ENCODE measurements at regions not wholly inside any gene's neighbourhood (a gene's known extent, or its start where the extent isn't known, plus 50 kb on each side); places are given as distances from the start of the nearest gene placed in this dataset.
"Not testable (repeated sequence)": the region's sequence is repeated elsewhere in the genome, so short reads cannot be mapped to it uniquely, and the experiment has no call there.

DNA sequence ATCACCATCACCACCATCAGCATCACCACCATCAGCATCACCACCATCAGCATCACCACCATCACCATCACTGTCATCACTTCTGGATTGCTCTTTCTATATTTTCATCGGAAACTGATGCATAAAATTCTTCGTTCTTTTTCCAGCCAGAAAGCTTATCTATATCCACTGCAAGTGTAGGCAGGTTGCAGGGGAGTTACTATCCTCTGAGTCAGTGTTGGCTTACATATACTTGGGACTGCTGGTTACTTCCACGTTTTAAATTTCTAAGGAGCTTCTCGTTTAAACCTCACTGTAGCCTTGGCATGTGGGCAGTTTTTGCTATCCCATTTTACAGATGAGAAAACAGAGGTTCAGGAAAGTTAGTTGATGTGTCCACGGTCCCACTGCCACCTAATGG, 66.1 kb downstream of the FOXL3 start:
- DNase-seq (ENCODE audit: extremely low read depth, low read depth, low spot score): no peak

DNA sequence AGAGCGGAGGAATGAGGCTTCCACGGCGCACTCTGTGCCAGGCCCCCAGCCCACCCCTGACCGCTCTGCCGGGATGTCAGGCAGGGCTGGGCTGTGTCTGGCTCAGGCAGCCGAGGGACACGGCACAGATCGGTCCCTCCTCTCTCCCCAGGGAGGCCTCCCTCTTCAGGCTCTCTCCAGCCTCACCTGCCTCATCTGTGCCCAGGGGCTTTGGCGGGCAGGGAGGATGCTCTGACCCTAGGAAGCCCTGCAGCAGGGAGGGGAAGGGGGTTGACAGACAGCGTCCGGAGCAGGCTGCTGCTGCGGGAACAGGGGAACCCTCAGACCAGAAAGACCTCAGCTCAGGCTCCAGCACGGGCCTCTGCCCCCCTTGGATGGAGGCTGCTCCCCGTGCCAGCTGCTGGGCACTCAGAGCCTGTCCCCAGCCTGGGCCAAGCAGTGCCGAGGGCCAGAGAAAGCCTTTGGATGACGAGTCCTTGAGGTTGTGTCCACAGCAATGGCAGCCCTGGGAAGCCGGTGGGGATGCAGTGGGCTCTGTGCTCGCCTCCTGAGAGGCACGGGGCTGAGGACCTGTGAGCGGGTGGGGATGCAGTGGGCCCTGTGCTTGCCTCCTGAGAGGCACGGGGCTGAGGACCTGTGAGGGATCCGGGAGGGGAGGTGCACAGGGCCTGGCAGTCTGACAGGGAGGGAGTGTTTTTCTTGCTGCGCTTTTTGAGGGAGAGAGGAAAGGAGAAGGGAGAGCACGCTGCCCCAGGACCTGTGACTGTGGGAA, 66.9 kb downstream of the FOXL3 start:
- DNase-seq (ENCODE audit: extremely low read depth, low read depth, low spot score): no peak

DNA sequence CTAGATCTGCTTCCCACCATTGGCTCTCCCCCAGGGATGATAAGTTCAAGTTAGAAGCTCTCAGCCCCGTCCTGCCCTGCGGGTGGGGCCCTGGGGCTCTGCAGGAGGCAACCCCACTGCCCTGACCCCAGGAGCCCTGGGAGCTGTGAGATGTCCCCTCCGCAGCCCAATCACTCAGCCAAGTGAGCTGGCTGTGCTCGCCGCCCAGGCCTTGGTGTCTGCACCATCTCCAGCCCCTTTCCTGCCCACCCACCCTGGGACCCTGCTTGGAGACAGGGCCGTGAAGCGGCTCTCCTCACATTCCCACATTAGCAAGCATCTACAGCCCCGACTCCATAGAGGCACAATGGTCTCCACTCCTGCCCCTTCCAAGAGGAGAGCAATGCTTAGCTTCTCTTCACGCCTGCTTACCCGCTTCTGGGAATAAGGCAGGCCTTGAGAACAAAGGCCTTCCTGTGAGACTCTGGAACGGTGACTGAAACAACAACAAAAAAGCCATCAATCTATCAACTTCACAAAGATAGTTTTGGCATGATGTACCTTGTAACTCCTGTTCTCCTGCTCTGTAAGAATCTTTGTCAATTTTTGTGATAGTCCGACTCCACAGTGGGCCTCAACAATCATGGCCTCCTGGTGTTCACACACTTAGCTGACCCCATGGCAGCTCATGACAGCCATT, 67.7 kb downstream of the FOXL3 start:
- no peak for DNase-seq (ENCODE audit: extremely low read depth, low read depth, low spot score)

DNA sequence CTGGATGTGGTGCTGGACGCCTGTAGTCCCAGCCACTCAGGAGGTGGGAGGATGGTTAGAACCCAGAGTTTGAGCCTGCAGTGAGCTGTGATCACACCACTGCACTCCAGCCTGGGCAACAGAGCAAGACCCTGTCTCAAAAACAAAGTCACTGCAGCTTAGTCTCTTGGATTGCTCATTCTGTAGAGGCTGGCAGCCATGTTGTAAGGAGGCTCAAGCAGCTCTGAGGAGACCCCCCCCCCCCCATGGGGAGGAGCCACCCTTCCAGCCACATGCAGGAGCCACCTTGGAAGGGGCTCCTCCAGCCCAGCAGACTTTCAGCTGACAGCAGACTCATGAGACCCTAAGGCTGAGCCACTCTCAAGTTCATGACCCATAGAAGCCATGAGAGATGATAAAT, 68.4 kb downstream of the FOXL3 start:
- no peak for DNase-seq (ENCODE audit: extremely low read depth, low read depth, low spot score)

DNA sequence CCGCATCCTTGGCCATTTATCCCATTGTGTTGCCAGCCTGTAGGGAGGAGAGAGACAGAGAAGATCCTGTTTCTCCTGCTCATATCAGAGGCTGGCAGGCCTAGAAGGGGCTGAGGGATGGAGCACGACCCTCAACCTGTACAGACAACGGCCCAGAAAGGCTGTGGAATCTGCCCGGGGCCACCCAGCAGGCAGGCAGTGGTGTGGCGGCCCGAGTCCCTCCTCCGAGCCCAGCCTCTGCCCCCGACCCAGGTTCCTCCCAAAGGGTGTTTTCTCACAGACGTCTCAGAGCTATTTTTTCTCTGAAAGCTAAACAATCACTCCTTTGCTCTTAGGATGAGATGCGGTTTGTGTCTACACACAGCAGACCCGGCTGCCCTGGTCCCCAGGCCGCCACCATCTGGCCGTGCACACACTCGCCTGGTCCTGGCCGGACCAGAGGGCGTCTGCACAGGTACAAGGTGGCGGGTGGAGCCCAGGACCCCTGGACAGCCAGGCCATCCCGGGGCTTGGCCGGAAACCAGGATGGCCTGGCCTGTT, 69.3 kb downstream of the FOXL3 start:
- DNase-seq (ENCODE audit: extremely low read depth, low read depth, low spot score): no peak

DNA sequence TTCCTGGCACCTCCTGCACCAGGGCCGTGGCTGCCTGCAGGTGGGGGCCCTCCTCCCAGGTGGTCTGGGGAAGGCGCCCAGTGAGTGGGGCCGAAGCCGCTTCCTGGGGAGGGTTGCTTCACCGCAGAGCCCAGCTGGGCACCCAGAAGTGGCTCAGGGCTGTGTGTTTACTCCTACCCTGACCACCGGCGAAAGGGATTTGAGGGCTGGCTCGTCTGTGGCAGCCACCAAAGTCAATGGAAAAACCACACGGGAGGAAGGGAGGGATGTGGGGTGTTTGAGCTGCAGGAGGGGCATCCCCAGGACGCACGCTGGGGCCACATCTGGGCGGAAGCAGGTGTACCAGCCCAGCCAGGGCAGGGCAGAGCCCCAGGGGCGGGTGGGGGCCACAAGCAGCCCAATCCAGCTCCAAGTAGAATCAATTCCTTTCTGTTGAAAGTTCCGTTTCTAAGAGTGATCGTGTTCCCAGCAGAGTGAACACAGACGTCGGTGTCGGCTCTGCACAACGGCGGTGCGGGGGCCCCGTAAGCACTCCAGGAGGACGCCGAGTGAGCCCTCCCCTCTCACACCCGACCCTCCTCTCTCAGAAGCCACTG, 69.9 kb downstream of the FOXL3 start:
- no peak for DNase-seq (ENCODE audit: extremely low read depth, low read depth, low spot score)

DNA sequence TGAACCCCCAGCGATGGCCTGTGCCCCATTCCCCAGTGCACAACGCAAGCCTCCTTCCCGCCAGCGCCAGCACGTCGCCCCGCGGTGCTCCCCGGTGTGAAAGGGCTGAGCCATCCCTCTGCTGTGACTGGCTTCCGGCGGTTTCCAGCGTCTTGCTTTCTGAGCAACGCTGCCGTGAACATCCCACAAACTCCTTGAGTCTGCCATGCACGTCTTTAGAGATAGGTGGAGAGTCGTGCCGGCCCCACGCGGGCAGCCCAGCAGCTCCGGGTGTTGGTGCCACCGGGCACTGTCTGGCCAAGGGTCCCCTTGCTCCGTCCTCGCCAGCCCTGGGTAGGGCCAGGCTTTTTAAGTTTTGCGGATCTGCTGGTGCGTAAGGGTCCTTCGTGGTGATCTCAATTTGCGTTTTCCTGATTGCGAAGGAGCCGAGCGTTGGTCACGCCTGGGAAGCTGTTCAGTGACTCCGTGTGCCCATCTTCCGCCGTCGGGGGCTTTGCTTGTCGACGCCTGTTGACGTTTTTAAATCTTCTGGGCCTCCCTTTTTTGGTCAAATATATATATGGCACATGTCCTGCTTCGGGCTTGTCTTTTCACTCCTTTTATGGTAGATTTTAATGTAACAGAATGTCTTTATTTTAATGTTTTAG, 70.6 kb downstream of the FOXL3 start:
- no peak for DNase-seq (ENCODE audit: extremely low read depth, low read depth, low spot score)

DNA sequence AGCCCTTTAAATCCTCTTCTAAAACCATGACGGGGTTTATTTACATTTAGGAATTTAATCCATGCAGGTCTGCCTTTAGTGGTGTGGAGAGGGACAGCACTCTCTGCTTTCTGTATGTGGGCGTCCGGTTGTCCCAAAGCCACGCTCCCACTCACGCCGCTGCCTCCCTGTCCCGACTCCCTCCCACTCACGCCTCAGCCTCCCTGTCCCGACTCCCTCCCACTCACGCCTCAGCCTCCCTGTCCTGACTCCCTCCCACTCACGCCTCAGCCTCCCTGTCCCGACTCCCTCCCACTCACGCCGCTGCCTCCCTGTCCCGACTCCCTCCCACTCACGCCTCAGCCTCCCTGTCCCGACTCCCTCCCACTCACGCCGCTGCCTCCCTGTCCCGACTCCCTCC, 71.2 kb downstream of the FOXL3 start:
- not testable (repeated sequence) for DNase-seq (ENCODE audit: extremely low read depth, low read depth, low spot score)

DNA sequence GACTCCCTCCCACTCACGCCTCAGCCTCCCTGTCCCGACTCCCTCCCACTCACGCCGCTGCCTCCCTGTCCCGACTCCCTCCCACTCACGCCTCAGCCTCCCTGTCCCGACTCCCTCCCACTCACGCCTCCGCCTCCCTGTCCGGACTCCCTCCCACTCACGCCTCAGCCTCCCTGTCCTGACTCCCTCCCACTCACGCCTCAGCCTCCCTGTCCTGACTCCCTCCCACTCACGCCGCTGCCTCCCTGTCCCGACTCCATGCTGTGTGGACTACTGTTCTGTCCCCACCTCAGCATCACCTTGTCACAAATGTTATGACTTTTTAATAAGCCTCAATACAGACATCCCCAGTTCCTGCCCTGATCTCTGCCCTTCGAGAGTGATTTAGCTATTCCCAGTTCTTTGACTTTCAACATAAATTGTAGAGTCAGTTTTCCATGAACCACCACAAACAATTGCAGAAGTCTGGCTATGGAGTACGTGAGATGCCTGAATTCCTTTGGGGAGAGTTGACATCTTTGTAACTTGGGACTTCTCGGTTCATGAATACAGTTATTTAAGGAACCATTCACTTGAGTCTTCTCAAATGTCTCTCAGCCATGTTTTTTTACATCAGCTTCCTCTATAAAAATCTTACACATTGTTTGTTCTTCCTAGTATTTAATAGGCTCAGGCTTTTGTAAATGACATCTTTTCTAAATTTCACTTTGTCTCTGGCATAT, 71.9 kb downstream of the FOXL3 start:
- DNase-seq (ENCODE audit: extremely low read depth, low read depth, low spot score): no peak

DNA sequence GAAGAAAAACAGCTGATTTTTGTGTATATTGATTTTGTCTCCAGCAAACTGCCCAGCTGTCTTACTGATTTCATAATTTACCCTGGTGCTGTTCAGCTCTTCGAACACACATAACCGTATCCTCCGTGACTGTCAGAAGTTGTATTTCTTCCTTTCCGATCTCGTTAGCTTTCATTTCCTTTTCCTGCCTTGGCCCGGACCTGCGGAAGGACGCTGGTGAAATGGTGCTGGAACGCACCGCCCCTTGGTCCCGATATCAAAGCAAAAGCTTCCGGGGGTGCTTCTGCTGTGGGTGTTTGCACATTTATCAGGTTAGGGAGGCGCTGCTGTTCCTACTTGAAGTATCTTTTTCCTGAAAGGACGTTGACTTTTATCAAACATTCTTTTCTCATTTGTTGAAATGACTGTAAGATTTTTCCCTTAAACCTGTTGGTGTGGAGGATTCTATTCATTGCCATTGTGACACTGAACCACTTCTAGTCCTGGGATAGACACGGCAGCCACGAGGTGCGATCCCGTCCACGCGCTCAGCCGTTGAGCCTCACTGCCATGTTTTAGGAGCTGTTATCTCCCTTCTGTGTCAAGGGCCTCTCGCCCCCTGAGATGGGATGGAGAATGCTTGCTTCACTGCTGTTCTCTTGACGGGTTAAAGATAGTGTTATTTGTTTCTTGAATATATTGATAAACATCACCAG, 72.6 kb downstream of the FOXL3 start:
- DNase-seq (ENCODE audit: extremely low read depth, low read depth, low spot score): no peak

DNA sequence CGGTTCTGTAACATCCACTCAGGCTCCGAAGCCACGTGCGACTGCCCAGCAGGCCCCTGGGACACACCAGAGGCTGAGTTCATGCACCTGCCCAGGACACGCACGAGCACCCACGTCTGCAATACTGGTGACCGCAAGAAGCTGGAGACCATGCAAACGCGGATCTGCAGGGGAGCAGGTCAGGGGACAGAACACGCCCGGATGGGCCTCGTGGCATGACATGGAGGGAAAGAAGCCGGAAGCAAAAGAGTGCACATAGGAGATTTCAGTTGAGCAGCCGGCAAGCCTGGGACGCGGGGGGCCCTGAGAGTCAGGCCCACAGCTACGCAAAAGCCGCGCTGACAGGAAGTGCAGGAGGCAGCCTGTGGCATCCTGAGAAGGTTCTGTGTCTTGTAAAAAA, 73.7 kb downstream of the FOXL3 start:
- no peak for DNase-seq (ENCODE audit: extremely low read depth, low read depth, low spot score)

DNA sequence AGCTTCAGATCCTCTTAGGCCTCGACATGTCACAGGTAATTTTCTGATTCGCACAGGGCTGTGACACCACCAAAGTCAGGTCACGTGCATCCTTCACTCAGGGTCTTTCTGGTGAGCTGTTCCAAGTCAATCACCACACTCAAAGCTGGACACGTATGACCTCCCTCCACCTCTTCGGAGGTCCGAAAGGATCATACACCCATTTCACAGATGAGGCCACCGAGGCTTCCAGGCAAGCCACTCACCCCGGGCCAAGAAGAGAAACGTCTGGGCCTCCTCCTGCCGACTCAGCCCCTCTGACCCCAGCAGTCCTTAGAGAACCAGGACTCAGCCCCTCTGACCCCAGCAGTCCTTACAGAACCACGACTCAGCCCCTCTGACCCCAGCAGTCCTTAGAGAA, 74.6 kb downstream of the FOXL3 start:
- DNase-seq (ENCODE audit: extremely low read depth, low read depth, low spot score): no peak

DNA sequence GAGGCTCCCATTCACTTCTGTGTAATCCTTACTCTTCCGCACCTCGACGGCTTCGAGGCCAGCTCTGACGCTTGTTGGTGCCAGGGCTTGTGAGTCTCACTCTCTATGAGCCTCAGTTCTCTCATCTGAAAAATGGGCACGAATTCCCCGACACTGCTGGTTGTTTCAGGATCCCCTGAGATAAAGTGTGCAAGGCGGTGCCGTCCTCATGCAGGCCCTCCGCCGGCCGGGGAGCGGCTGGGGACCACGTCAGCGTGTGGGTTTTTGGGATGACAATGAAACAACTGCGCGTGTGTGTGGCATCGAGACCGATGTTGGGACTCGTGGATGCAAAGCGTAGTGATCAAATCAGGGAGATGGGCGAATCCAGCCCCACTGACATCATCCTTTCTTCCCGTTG, 75.6 kb downstream of the FOXL3 start:
- DNase-seq (ENCODE audit: extremely low read depth, low read depth, low spot score): no peak

DNA sequence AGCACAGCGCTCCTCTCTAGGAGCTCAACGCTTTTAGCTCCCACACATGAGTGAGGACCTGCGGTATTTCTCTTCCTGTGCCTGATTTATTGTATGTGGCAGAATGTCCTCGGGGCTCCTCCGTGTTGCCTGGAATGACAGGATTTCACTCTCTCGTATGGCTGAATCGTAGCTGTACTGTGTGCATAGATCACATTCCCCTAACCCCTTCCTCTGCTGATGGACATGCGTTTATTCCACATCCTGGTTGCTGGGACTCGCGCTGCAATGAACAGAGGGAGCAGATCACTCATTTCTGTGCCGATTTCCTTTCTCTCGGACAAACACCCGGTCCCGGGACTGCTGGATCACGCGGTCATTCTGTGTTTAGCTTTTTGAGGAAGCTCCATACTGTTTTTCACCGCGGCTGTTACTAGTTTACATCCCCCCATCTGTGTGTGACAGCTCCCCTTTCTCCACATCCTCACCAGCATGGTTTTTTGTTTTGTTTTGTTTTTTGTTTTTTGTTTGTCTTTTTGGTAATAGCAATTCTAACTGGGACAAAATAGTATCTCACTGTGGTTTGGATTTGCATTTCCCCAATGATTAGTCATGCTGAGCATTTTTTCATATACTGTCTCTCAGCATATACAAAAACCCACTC, 76.3 kb downstream of the FOXL3 start:
- DNase-seq (ENCODE audit: extremely low read depth, low read depth, low spot score): no peak

DNA sequence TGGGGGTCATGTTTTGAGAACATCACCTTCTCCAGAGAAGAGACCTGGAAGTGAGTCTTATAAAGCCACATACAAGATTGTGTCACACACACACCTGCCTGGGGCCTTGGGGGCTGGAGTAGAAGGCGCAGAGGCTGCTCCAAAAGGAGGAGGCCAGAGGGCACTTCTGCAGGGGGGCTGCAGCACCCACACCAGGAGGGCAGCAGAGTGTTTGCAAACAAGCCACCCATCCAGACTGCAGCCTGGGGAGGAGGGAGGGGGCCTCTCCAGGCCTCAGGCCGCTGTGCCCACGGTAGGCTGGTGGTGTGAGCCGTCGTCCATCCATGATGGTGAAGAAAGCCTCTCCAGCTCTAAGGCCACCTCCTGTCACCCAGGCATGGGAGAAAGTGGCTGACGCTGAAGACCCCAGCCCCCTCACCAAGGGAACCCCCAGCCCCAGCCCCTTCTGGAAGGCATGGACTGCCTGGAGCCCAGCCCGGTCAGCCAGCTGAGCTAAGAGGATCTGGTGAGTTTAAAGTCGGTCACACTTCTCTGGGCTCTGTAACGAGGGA, 77.5 kb downstream of the FOXL3 start:
- DNase-seq (ENCODE audit: extremely low read depth, low read depth, low spot score): no peak

DNA sequence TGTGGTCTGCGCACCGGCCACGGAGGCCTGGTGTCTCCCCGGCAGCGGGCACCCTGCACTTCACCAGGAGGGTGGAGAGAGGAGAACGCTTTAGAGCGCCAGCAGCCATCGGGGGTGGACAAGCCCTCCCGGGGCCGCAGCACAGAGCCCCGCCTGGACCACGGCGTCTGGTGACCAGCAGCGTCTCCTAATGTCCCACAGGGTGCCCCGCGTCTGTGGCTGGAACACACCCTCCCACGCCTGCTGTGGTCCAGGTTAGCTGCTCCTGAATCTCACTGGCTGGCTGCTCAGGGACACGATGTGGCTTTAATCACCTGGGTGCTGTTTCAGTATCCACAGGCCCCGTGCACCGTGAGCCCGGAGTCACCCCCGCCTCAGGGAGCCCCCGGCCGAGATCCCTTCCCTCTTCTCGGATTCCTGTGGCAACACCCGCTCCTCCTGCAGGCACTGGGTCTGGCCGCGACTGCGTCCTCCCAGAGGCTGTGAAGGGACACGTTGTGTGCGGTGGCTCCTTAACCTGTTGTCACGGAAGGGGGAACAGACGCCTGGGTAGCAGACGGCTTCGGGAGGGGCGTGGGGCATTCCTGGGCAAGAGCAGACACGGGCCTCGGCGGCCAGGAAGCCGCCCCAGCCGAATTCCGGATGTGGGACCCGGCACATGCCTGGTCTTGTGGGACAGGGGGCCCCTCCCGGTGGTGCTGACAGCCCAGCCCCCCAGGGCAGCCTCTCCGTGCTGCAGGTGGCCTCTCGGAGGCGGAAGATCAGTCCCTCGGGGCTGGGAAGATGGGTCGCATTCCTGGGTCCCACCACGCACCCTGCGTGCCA, 78.9 kb downstream of the FOXL3 start:
- DNase-seq (ENCODE audit: extremely low read depth, low read depth, low spot score): no peak

DNA sequence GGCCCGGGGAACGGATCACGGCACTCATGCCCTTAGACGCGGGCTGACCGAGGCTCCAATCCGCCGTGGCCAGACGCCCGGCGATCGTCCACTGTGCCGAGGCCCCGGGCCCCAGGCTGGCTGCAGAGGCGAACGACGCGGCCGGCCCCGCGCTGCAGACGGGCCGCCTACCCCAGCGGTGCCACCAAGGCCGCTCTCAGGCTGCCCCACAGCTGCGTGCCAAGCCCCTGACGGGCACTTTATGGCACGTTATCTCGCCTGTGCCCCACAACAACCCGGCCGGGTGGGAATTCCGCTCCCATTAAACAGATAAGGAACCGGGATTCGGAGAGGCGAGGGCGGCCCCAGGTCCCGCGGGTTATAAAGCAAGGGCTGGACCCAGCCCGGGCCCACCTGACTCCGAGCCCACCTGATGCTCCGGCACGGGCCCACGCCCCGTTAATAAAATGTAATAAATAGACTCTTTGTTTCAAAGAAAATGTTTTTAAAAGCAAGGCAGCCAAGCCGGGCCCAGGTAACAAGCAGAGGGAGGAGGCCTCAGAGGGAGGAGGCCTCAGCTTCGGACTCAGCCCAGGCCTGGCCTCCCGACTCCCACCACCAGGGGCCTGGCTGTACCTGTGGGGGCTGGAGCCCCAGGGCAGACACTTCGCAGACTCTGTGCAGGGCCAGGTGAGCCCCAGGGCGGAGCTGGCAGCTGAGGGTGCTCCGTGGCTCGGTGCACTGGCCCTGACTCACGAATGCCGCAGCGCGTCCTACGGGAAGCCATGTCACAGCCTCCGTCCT, 79.7 kb downstream of the FOXL3 start:
- DNase-seq (ENCODE audit: extremely low read depth, low read depth, low spot score): no peak

DNA sequence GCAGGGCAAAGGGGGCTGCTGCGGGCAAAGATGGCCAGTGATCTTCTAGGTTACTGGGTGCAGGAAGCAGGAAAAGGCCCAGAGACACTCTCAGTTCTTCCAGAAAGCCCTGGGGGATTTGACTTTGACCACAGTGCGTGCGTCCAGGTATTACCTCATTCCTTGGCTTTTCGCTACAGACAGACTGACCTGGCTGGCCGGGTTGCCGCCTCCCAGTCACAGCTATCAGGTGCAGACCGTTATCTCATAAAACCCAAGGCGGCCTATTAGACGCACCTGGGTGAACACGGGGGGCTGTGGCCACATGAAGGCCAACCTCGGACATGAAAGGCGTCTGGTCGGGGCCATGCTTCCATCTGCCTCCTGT, 80.3 kb downstream of the FOXL3 start:
- no peak for DNase-seq (ENCODE audit: extremely low read depth, low read depth, low spot score)

Data from glomerular endothelial cell (primary cell).